ENCODE measurements at regions not wholly inside any gene's neighbourhood (a gene's known extent, or its start where the extent isn't known, plus 50 kb on each side); places are given as distances from the start of the nearest gene placed in this dataset.

GRCh38 chr18:78127041-78127440, 852.6 kb upstream of the SALL3 start:
- Histone ChIP-seq H3K9me3 (no peaks in the 10 kb centered on the region), H3K4me1 (no peaks in the 10 kb centered on the region), H3K27ac (no peak overlapping the region), H3K36me3 (no peaks in the 10 kb centered on the region), H3K4me3 (no peak overlapping the region), H3K27me3 (peaks cover 0 to 23% (median 0%) of the 10 kb centered on the region in 3 donors)
- TF ChIP-seq POLR2A (IDR thresholded peaks at IDR 0.05) = no peak
- TF ChIP-seq CTCF (IDR thresholded peaks at IDR 0.05) = no peak
- no peak for TF ChIP-seq POLR2AphosphoS5 (IDR thresholded peaks at IDR 0.05)
- no peak for TF ChIP-seq EP300 (IDR thresholded peaks at IDR 0.05)
- WGBS, 2 donors = 90 to 93% methylated on average over 20 of the region's 20 CpGs
- intact Hi-C loops (cut with DNase I) = no loop called here
- DNase-seq = no peak

GRCh38 chr18:78128004-78128403, 851.6 kb upstream of the SALL3 start:
- Histone ChIP-seq H3K27me3 (peaks cover 0 to 23% (median 0%) of the 10 kb centered on the region in 3 donors), H3K4me3 (no peak overlapping the region), H3K36me3 (no peaks in the 10 kb centered on the region), H3K27ac (no peak overlapping the region), H3K9me3 (no peaks in the 10 kb centered on the region), H3K4me1 (no peaks in the 10 kb centered on the region)
- no peak for DNase-seq
- WGBS, 2 donors = 77 to 81% methylated on average over 8 of the region's 8 CpGs
- intact Hi-C loops (cut with DNase I) = no loop called here
- no peak for TF ChIP-seq EP300 (IDR thresholded peaks at IDR 0.05)
- TF ChIP-seq POLR2AphosphoS5 (IDR thresholded peaks at IDR 0.05) = no peak
- TF ChIP-seq POLR2A (IDR thresholded peaks at IDR 0.05) = no peak

GRCh38 chr18:78129260-78129659, 850.4 kb upstream of the SALL3 start:
- WGBS, 2 donors = 90 to 92% methylated on average over 8 of the region's 8 CpGs
- Histone ChIP-seq H3K27ac (no peak overlapping the region), H3K4me3 (no peak overlapping the region), H3K27me3 (peaks cover 0 to 23% (median 0%) of the 10 kb centered on the region in 3 donors), H3K9me3 (no peaks in the 10 kb centered on the region), H3K4me1 (no peaks in the 10 kb centered on the region), H3K36me3 (no peaks in the 10 kb centered on the region)
- DNase-seq = no peak
- intact Hi-C loops (cut with DNase I) = no loop called here
- TF ChIP-seq CTCF (IDR thresholded peaks at IDR 0.05) = no peak
- no peak for TF ChIP-seq POLR2AphosphoS5 (IDR thresholded peaks at IDR 0.05)
- no peak for TF ChIP-seq EP300 (IDR thresholded peaks at IDR 0.05)
- no peak for TF ChIP-seq POLR2A (IDR thresholded peaks at IDR 0.05)

GRCh38 chr18:78130232-78131195, 849.1 kb upstream of the SALL3 start:
- no peak overlapping the region for H3K4me3 ChIP-seq
- H3K27me3 ChIP-seq = peaks cover 0 to 25% (median 0%) of the 10 kb centered on the region in 3 donors
- WGBS, 2 donors = 64 to 67% methylated on average over 12 of the region's 12 CpGs
- H3K36me3 ChIP-seq = no peaks in the 10 kb centered on the region
- H3K27ac ChIP-seq = no peak overlapping the region
- no peak for DNase-seq
- no peaks in the 10 kb centered on the region for H3K4me1 ChIP-seq
- no peak for TF ChIP-seq CTCF (IDR thresholded peaks at IDR 0.05)
- TF ChIP-seq POLR2AphosphoS5 (IDR thresholded peaks at IDR 0.05) = no peak
- no peak for TF ChIP-seq POLR2A (IDR thresholded peaks at IDR 0.05)
- TF ChIP-seq EP300 (IDR thresholded peaks at IDR 0.05) = no peak
- H3K9me3 ChIP-seq = no peaks in the 10 kb centered on the region
- intact Hi-C loops (cut with DNase I) = no loop called here

- no peak for DNase-seq
These were observed 845.9 kb upstream of the SALL3 start for GRCh38 chr18:78133729-78134128.

More at GRCh38 chr18:78133729-78134128, 845.9 kb upstream of the SALL3 start:
- intact Hi-C loops (cut with DNase I) = no loop called here
- TF ChIP-seq EP300 (IDR thresholded peaks at IDR 0.05) = no peak
- Histone ChIP-seq H3K9me3 (no peaks in the 10 kb centered on the region), H3K4me3 (no peak overlapping the region), H3K27ac (no peak overlapping the region), H3K27me3 (peaks cover 0 to 19% (median 0%) of the 10 kb centered on the region in 3 donors), H3K36me3 (no peaks in the 10 kb centered on the region), H3K4me1 (no peaks in the 10 kb centered on the region)
- 84 to 85% methylated on average over 7 of the region's 7 CpGs for WGBS, 2 donors

Measured in sigmoid colon (tissue), 6 donors.